Keratinocyte (primary cell): ENCODE measurements at regions not wholly inside any gene's neighbourhood (a gene's known extent, or its start where the extent isn't known, plus 50 kb on each side); places are given as distances from the start of the nearest gene placed in this dataset.

ENCODE experiments used
- DNase-seq: peaks from one replicate; pipeline ENCODE4 v3.0.0-alpha.2; 2011; ENCODE audit warnings: low read depth, missing footprints, low spot score
- FAIRE-seq: peaks from 2 replicates; lab custom pipeline; 2011; peaks lifted over from hg19 to GRCh38; lab: Jason Lieb, UNC
- H2AFZ ChIP-seq: 2 replicates; pipeline ENCODE4 v1.6.0; 2012; ENCODE audit warnings: low read length, control low read depth, inconsistent platforms; ENCODE audit not compliant: control insufficient read depth
- H3K27ac ChIP-seq: 2 replicates; pipeline ENCODE4 v1.5.1; 2011; ENCODE audit warnings: low read length; ENCODE audit not compliant: control insufficient read depth, insufficient read depth
- H3K27me3 ChIP-seq: 3 replicates; pipeline ENCODE4 v1.6.0; 2011; ENCODE audit warnings: low read length; ENCODE audit not compliant: control insufficient read depth, insufficient read depth; ENCODE audit errors: extremely low read depth
- H3K36me3 ChIP-seq, 2 experiments: 2 replicates in 1 of 2; 3 replicates in 1 of 2; pipeline ENCODE4 v1.5.1; 2011; ENCODE audit warnings: low read length in 2 of 2, mild to moderate bottlenecking in 1 of 2; ENCODE audit not compliant: control insufficient read depth in 2 of 2, insufficient read depth in 2 of 2; ENCODE audit errors: extremely low read depth in 1 of 2
- H3K4me1 ChIP-seq: 3 replicates; pipeline ENCODE4 v1.5.1; 2011; ENCODE audit warnings: low read length; ENCODE audit not compliant: control insufficient read depth, insufficient read depth; ENCODE audit errors: extremely low read depth
- H3K4me2 ChIP-seq: 3 replicates; pipeline ENCODE4 v1.6.0; 2011; ENCODE audit warnings: low read depth, low read length; ENCODE audit not compliant: control insufficient read depth, insufficient read depth; ENCODE audit errors: extremely low read depth
- H3K4me3 ChIP-seq, 3 experiments: fragments of 200-600 bp in 1 of 3; sonication (generic) in 1 of 3; 2 replicates in 2 of 3; 3 replicates in 1 of 3; pipeline ENCODE4 v1.5.1; 2011 to 2016; ENCODE audit warnings: low read length in 3 of 3, mild to moderate bottlenecking in 3 of 3, control low read depth in 2 of 3, inconsistent platforms in 1 of 3, low read depth in 1 of 3, mixed read lengths in 1 of 3, mixed run types in 1 of 3, moderate library complexity in 1 of 3; ENCODE audit not compliant: control insufficient read depth in 2 of 3, insufficient read depth in 2 of 3; ENCODE audit errors: extremely low read depth in 1 of 3
- H3K79me2 ChIP-seq: 2 replicates; pipeline ENCODE4 v1.6.0; 2012; ENCODE audit warnings: low read length; ENCODE audit not compliant: control insufficient read depth, insufficient read depth
- H3K9ac ChIP-seq: 3 replicates; pipeline ENCODE4 v1.6.0; 2011; ENCODE audit warnings: low read length; ENCODE audit not compliant: control insufficient read depth, insufficient read depth; ENCODE audit errors: extremely low read depth
- H3K9me1 ChIP-seq: 3 replicates; pipeline ENCODE4 v1.6.0; 2011; ENCODE audit warnings: low read length; ENCODE audit not compliant: control insufficient read depth, insufficient read depth; ENCODE audit errors: extremely low read depth
- H3K9me3 ChIP-seq: 2 replicates; pipeline ENCODE4 v1.5.1; 2012; ENCODE audit warnings: low read depth, low read length; ENCODE audit not compliant: control insufficient read depth
- H4K20me1 ChIP-seq: 3 replicates; pipeline ENCODE4 v1.6.0; 2011; ENCODE audit warnings: low read length; ENCODE audit not compliant: control insufficient read depth, insufficient read depth; ENCODE audit errors: extremely low read depth
- CTCF ChIP-seq, 3 experiments: IDR thresholded peaks in 1 of 3; conservative IDR thresholded peaks in 1 of 3; optimal IDR thresholded peaks in 1 of 3; 2 replicates in 2 of 3; 3 replicates in 1 of 3; pipeline versions ENCODE3 to v1.5.1; 2011; ENCODE audit warnings: low read length in 3 of 3, mild to moderate bottlenecking in 3 of 3, moderate library complexity in 2 of 3, control low read depth in 1 of 3, inconsistent platforms in 1 of 3; ENCODE audit not compliant: insufficient read depth in 2 of 3; ENCODE audit errors: extremely low read depth in 1 of 3
- EZH2 ChIP-seq: IDR thresholded peaks from one replicate; pipeline ENCODE4 v1.6.1; 2012; ENCODE audit warnings: inconsistent platforms, mild to moderate bottlenecking, low read length, moderate library complexity
- dilution Hi-C: fragments of 300-500 bp; cut with MboI; formaldehyde crosslinking; loops from one replicate; pipeline ENCODE4 v1.7.0; 2020; ENCODE audit warnings: low sequenced_read_pairs; ENCODE audit not compliant: extremely low pct_ligation_motif_present

DNA sequence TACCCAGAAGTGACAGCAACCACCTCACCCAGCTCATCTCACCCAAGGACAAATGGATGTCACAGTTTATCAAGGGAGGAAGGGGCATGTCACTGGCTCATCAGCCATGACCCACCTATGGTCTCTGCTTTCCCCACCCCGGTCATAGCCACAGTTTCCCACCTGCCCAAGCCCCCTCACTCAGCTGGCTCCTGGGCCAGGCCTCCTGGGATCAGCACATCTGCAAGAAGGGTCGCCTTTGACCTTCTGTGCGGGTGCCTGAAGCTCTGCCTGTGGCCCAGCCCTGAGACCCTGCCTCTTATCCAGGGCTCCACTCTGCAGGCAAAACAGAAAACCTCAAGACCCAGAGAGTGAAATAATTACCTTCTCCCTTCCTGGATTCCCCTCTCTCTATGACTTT is 236.4 kb downstream of the BUD13 start:
- FAIRE-seq (no peak), DNase-seq (no peak)
- no peaks in the 10 kb centered on the region for H3K36me3 ChIP-seq
- H3K4me2 ChIP-seq: no peak overlapping the region
- dilution Hi-C loops: no loop called here
- H4K20me1 ChIP-seq: no peaks in the 10 kb centered on the region
- no peak for TF ChIP-seq EZH2
- TF ChIP-seq CTCF (optimal IDR thresholded peaks at IDR 0.05 in 1 of 3, IDR thresholded peaks at IDR 0.05 in 1 of 3, conservative IDR thresholded peaks at IDR 0.05 in 1 of 3; ENCODE audit: extremely low read depth in 1 of 3, insufficient read depth in 2 of 3, low read length in 3 of 3): no peak
- no peak overlapping the region for H3K4me3 ChIP-seq
- no peak overlapping the region for H2AFZ ChIP-seq
- no peaks in the 10 kb centered on the region for H3K9me3 ChIP-seq
- peaks cover 9% of the 10 kb centered on the region for H3K27me3 ChIP-seq
- no peaks in the 10 kb centered on the region for H3K4me1 ChIP-seq
- no peak overlapping the region for H3K27ac ChIP-seq
- no peaks in the 10 kb centered on the region for H3K79me2 ChIP-seq
- no peak overlapping the region for H3K9ac ChIP-seq
- H3K9me1 ChIP-seq: no peaks in the 10 kb centered on the region

DNA sequence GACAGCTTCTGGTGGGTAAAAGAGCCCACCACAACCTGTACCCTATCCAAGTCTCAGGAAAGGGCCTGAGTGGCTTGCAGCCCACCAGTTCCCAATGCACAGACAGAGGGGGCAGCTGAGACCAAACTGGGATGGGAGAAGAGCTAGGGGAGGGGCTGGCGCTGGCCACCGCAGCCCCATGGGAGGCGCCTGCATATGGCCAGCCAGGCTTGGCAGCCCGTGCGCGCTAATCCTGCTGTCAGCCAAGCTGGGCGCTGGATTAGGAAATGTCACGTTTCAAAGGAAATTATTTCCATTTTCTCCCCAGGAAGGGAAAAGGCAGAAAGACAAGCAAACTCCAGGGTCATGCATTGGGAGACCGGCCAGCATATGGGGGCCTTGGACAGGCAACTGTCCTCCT is 236.8 kb downstream of the BUD13 start:
- no peak for TF ChIP-seq CTCF (optimal IDR thresholded peaks at IDR 0.05 in 1 of 3, IDR thresholded peaks at IDR 0.05 in 1 of 3, conservative IDR thresholded peaks at IDR 0.05 in 1 of 3; ENCODE audit: extremely low read depth in 1 of 3, insufficient read depth in 2 of 3, low read length in 3 of 3)
- TF ChIP-seq EZH2: no peak
- Histone ChIP-seq H3K36me3 (no peaks in the 10 kb centered on the region), H3K4me2 (no peak overlapping the region), H4K20me1 (no peaks in the 10 kb centered on the region), H3K9ac (no peak overlapping the region), H3K27me3 (peaks cover 9% of the 10 kb centered on the region), H3K9me1 (no peaks in the 10 kb centered on the region), H2AFZ (no peak overlapping the region), H3K4me1 (no peaks in the 10 kb centered on the region), H3K27ac (no peak overlapping the region), H3K9me3 (no peaks in the 10 kb centered on the region), H3K4me3 (no peak overlapping the region), H3K79me2 (no peaks in the 10 kb centered on the region)
- dilution Hi-C loops: no loop called here
- FAIRE-seq: no peak
- no peak for DNase-seq
